Myocyte (in vitro differentiated cells): ENCODE measurements at regions not wholly inside any gene's neighbourhood (a gene's known extent, or its start where the extent isn't known, plus 50 kb on each side); places are given as distances from the start of the nearest gene placed in this dataset.

Source experiments
- DNase-seq: peaks from one replicate; pipeline ENCODE4 v3.0.0-alpha.2; 2012; ENCODE audit warnings: low read depth

DNA sequence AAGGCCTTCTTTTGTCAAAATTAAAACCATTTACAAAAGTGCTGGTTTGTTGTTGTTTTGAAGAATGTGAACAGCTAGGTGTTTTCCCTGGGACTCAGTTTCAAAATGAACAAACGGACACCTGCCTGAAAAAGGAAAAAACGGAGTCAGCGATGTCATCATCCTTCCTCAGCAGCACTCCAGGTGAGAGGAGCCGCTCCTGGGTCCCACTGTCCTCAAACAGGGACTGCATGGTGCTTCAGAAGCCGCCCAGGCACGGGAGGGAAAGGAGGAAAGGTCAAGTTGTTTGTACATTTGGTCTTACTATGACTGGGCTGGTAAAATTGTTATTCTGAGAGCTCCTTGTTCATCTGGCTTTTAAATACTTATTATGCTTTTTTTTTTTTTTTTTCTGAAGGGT is 69.0 kb upstream of the ZSWIM6 start:
- DNase-seq, result no peak

GRCh38 chr5:61263561-61264272 is 68.3 kb upstream of the ZSWIM6 start:
- no peak for DNase-seq

DNA sequence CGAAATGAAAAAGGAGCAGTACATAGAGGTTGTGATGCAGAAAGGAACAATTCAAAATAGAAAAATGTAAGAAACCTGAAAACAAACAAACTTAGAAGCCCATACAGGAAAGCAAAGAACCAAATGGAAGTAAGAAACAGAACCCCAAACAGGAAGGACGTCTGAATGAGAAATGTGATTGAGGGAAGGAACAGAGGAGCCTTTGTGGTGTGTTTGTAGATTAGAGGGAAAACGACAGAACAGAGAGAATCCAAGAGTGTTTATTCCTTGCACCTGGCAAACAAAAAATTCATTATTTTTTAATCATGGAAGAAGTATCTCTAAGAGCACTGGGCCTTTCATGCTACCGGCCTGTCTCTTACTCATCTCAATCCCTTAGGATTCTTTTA is 67.8 kb upstream of the ZSWIM6 start:
- no peak for DNase-seq

DNA sequence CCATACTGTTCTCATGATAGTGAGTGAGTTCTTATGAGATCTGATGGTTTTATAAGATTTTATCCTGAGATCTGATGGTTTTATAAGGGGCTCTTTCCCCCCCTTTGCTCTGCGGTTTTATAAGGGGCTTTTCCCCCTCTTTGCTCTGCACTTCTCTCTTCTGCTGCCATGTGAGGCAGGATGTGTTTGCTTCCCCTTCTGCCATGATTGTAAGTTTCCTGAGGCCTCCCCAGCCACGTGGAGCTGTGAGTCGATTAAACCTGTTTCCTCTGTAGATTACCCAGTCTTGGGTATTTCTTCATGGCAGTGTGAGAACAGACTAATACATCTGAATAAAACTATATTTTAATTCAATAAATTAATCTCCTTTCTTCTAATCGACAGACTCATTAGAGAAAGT is 64.9 kb upstream of the ZSWIM6 start:
- no peak for DNase-seq

DNA sequence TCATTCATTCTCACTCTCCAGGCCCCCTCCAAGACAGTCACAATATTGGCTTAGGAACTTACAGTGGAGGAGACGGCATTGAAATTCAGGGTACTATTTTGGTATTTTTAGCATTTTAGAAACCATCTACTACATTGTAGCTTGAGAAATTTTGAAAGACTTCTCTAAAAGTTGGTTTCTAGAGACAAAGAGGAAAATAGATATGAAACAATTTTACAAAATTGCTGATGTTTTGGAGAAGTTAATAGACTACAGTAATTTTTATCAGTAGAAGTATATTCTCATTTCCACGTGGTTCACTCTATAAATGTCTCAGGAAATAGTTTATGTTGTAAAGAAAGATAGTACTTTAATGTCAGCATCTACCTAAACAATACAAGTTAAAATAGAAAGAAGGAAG is 63.2 kb upstream of the ZSWIM6 start:
- DNase-seq, result no peak

DNA sequence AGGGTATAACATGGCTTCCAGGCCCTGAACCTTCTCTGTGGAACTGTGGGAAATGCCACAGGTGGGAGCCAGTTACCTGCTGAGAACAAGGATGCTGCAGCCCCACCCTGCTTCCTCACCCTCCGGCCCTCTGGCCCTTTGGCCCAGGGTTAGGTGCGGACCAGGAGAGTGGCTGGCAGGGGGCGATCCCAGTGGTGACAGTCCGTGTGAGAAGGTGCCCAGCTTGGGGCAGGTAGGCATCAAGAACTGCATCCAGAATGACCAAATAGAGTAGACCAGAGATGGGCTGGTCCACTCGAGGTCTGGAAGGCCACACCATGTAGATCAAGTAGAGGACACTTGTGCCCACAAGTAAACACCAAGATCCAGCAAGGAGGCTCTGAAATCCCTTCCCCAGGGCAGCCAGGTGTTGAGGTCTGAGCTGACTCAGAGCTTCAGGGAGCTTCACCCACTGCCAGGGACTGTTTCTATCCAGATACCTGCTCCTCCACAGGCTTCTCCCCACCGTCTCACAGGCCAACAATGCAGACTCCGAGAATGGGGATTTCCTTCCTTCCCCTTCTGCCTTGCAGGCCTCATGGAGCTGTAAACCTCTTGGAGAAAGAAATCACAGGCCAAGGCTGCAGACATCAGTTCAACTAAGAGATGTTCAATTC is 61.4 kb upstream of the ZSWIM6 start:
- DNase-seq, result no peak

- DNase-seq, result no peak
Observed at GRCh38 chr5:61272688-61273087, 59.4 kb upstream of the ZSWIM6 start.

GRCh38 chr5:61273279-61273975 is 58.6 kb upstream of the ZSWIM6 start:
- DNase-seq, result peak; percentile 27

DNA sequence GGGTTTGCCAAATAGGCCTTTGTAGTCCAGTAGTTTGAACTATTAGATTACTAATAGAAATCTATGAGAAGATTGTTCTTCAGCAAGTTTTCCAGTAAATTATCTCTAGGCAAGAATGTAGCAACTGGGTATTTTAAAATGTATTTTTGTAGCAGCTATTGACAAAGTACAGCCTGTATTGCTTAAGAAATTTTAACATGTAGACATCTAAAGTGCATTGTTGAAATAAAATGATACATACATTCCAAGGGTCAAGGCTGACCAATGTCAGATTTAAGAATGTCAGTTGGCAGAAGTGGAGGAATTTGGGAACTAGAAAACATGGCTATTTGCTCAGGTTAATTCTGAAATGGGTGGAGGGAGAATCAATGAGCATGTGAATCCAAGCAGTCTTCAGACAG is 57.5 kb upstream of the ZSWIM6 start:
- DNase-seq, result no peak

DNA sequence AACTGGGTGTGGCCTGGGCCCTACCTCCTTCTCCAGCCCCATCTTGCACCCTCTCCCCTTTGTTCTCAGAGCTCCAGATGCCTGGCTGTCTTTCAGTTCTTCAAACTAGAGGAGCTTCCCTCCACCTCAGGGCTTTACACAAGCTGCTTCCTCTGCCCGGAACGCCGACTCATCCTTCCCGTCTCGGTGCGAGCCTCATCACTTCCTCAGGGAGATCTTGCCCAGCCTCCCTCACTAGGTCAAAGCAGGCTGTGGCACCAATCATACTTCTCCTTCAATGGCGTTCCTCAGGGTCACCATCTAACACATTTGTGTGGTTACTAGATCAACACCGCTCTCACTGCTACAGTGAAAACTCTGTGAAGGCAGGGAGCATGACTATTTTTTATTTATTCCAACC is 56.2 kb upstream of the ZSWIM6 start:
- no peak for DNase-seq

- DNase-seq, result peak; percentile 41
Observed at GRCh38 chr5:61277190-61277589, 54.9 kb upstream of the ZSWIM6 start.

DNA sequence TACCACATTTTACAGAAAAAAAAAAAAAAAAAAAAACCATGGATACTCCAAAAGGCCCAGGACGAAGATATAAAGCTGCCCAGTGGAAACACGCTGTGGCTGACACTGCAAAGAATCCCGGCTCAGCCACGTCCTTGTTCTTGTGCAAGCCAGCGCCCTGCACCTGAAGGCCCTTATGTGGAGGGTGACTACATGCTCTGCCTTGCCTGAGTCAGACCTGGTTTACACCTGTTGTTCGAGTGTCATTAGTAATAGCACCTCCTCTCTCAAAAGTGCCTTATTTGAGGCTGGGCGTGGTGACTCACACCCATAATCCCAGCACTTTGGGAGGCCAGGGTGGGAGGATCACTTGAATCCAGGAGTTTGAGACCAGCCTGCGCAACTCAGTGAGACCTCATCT is 54.3 kb upstream of the ZSWIM6 start:
- no peak for DNase-seq

DNA sequence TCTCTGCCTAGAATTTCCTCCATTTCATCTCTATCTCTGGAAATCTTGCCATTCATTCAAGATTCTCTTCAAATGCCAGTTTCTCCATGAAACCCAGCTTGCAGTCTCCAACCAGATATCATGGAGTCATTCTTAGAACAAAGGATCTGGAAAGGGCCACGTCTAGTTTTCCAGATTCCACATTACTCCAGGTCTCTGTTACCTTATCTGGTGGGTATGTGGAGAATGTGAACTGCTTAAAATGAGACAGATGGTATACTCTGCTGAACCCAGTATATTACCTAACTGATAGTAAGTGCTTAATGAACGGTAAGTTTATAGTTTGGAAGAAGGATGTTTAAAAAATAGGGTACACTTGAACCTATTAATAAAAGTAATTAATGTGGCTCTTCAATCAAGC is 52.3 kb upstream of the ZSWIM6 start:
- DNase-seq, result no peak

DNA sequence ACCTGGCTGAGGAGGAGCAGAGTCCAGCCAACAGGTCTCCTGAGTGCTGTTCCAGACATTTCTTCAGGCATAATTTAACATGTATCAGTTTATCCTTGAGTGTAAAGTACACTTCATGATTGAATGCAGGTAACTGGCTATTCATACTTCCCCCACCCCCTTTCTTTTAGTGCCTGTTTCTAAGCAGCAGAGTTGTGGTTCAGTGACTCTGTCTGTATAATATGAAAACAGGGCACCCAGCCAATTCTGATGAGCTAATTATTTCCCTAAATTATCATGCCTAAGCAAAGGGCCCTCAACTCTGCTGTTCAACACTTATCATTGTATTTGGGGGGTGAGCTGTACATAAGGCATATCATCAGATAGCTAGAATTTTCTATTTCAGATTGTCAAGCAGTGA is 51.9 kb upstream of the ZSWIM6 start:
- DNase-seq, result peak; percentile 74

GRCh38 chr5:61280761-61281427 is 51.2 kb upstream of the ZSWIM6 start:
- DNase-seq, result peak; percentile 47

GRCh38 chr5:61281686-61282085 is 50.4 kb upstream of the ZSWIM6 start:
- DNase-seq, result no peak
